GM18520 (cell line): ENCODE measurements at regions not wholly inside any gene's neighbourhood (a gene's known extent, or its start where the extent isn't known, plus 50 kb on each side); places are given as distances from the start of the nearest gene placed in this dataset.
"Not testable (repeated sequence)": the region's sequence is repeated elsewhere in the genome, so short reads cannot be mapped to it uniquely, and the experiment has no call there.

Experiments
- ATAC-seq: cut with Tn5 transposase; IDR thresholded peaks from one replicate; pipeline ENCODE4 v1.9.1; 2021; ENCODE audit not compliant: unreplicated experiment

- ATAC-seq: no peak
Measured at GRCh38 chr18:42305869-42306593, 351.0 kb downstream of the PIK3C3 start.

DNA sequence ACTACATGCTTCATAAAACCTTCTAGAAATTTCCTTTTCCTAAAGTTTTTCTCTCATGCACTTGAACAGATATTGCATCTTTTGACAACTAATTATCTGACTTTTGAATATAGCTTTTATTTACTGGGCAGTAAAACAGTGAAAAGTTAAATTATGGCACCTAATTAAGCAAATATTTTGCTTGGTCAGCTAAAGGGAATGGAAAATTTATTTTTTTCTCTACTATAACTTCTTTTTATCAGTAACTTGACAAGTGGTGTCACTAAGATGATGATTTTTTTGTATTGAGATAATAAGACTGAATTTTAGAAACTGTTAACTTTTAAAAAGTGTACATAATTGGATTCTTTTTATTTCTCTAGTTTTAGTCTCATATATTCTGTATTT lies 351.6 kb downstream of the PIK3C3 start:
- no peak for ATAC-seq

DNA sequence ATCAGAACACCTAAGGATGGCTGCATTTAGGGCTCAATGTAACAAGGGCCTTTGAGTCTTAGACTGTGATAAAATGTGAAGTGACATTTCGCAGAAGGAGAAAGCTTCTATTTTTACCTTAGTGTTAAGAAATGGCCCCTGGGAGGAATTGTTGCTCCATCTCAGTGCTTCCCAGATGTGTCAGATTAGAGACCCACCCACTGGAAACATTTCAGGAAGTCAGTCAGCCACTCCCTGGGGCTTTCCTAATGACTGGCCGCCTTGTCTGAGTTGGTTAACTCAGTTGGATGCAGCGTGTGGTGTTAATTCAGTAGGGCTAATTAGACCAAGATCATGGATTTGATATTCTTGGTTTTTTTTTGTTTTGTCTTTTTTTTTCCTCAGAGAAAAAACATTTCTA lies 355.9 kb downstream of the PIK3C3 start:
- no peak for ATAC-seq

DNA sequence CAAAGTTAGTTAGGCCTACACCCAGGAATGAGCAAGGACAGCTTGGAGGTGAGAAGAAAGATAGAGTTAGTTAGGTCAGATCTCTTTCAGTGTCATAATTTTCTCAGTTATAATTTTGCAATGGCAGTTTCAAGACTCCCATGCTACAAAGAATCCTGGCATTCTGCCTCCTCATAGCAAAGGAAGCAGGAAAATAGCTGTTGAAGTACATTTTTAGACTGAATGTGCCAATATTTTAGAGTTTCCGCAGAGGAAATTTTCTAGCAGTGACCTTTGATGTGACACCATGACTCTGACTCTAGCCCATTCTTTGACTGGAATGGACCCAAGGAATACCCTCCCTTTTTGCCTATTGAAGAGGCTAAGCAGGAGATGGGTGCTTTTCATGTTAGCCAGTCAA lies 371.7 kb downstream of the PIK3C3 start:
- ATAC-seq: no peak

DNA sequence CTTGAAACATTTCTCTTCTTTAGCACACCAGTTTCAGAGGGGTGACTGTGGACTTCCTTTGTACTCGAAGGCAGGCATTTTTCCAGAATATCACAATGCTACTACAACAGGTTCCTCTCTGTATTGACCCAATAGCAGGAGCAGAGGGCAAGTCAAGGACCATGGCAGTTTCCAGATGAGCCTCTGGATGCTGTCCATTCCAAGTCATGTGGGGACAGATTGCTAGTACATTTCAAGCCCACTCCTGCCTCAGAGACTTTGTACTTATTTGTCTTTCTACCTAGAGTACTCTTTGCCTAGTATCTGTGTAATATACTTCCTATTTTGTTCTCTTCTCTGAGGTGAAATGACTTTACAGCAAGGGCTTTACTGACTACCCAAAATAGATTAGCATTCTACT lies 373.9 kb downstream of the PIK3C3 start:
- no peak for ATAC-seq

DNA sequence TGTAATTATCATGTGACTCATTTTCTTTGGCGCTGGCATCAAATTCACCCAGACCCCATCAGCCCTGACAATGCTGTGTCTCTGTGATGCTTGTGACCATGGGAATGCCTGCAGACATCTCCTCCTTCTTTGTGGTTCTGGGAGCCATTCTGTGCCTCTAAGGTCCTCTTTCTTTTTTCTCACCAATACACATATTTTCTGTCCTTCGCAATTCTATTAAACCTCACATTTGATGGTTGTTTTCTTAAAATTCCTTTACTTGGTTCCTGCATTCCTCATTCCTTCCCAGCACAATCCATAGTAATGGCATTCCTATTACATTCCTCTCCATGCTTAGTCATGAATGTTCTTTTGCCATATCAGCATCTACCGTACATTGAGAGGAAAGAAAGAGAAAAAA lies 375.3 kb downstream of the PIK3C3 start:
- no peak for ATAC-seq

- ATAC-seq: no peak
Measured at GRCh38 chr18:42333558-42333957, 378.5 kb downstream of the PIK3C3 start.

DNA sequence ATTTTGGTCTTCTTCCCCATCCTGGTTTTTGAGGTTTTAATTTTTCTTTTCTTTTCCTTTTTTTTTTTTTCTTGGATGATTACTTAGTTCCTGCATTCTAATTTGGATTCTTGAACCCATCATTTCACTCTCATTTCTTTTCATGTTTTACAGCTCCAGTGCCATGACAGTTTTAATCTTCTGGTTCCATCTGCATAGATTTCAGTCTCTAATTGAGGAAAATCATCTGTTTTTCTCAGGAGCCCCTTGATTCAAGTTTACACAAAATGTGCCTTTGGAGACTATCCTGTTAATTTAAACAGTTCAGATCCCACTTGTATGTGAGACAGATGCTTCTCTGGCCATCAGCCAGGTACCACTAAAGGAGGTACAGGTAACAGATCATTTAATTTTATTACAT lies 379.9 kb downstream of the PIK3C3 start:
- no peak for ATAC-seq

DNA sequence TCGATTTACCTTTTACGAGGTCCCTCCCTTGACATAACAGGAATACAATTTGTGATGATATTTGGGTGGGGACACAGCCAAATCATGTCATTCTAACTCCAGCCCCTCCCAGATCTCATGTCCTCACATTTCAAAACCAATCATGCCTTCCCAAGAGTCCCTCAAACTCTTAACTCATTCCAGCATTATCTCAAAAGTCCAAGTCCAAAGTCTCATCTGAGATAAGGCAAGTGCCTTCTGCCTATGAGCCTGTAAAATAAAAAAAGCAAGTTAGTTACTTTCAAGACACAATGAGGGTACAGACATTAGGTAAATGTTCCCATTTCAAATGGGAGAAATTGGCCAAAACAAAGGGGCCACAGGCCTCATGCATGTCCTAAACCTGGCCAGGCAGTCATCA lies 381.1 kb downstream of the PIK3C3 start:
- no peak for ATAC-seq

DNA sequence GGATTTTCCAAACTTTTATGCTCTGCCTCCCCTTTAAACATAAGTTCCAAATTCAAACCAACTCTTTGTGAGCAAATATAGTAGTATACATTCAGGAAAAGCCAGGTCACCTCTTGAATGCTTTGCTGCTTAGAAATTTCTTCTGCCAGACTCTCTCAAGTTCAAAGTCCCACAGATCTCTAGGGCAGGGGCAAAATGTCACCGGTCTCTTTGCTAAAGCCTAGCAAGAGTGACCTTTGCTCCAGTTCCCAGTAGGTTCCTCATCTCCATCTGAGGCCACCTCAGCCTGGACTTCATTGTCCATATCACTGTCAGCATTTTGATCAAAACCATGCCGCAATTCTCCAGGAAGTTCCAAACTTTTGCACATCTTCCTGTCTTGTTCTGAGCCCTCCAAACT lies 382.3 kb downstream of the PIK3C3 start:
- not testable (repeated sequence) for ATAC-seq

DNA sequence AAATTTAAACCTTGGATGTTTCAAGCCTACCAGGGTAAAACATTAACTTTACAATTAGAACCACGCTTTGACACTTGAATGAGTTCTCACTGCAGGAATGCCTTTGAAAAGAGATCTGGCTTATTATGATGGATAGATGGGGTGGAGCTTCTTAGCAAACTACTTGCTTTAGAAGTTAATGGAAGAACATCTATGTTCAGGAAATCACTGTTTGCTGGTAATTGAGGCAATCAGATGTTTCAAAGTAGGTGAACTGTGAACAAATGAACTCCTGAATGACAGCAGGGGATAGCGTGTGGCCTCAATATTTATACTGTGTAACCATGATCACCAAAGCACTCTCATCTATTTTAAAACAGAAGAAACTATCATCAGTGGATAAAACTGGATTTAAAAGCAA lies 383.6 kb downstream of the PIK3C3 start:
- ATAC-seq: no peak

DNA sequence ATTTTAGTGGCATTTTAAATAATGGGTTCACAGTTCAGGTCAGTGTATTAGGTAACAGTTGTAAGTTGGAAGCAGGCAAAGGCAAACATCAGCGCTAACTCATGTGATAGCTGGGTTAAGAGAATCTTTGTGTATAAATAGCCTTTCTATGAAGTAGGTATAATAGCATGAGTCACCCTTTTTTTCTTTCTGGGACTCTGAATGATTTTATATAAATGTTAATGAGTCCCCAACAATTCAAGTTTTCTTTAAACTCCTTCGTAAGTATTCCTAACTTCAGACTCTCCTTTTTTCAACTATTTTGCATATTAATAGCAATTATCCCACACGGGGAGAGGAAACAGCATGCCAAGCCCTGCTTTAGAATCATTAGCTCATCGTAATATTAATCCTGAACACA lies 384.3 kb downstream of the PIK3C3 start:
- ATAC-seq: no peak

DNA sequence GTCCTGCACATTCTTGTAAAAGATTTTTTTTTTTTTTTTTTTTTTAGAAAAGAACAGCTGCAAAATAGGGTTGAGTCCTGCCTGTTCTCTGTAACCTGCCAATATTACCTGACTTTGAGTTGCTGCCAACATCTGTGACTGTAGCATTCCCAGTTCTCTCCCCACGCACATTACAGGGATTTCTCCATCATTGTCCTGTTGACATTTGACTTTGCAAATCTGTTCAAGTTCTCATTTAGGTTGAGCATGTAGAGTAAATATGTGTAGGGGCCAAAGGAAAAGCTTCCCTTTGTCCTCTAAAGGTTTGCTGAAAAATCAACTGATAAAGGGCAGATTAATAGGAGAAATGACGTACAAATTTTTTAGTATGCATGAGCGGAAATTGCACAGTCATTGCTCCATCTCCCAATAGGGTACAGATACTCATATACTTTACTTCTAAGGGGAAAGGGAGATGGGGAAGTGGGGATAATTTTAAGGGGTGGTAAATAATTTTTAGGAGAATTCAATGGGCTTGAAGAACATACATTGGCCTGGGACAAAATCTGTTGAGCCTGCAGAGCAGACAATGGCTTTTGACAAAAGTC lies 385.5 kb downstream of the PIK3C3 start:
- no peak for ATAC-seq

- ATAC-seq: no peak
Measured at GRCh38 chr18:42341423-42341822, 386.4 kb downstream of the PIK3C3 start.

GRCh38 chr18:42348722-42349121 lies 393.7 kb downstream of the PIK3C3 start:
- ATAC-seq: no peak

GRCh38 chr18:42351455-42351854 lies 396.4 kb downstream of the PIK3C3 start:
- ATAC-seq: no peak

- no peak for ATAC-seq
Measured at GRCh38 chr18:42360716-42361115, 405.7 kb downstream of the PIK3C3 start.

- ATAC-seq: no peak
Measured at GRCh38 chr18:42363446-42364441, 408.7 kb downstream of the PIK3C3 start.

DNA sequence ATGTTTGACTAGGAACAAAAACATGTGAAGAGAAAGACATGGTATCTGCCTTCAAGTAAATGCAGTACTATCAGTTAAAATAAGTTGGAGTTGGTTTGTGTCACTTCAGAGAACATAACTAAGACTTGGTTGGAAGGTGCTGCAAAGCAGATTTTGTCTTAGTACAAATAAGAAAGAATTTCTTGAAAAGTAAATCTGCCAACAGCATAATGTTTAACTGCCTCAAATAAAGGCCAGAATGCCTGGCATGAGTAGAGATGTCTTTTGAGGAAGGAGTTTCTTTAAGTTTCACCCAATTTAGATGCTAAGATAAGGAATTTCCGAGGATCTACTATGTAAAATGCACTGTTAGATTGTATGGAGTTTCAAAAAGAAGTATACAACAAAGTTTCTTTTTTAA lies 409.7 kb downstream of the PIK3C3 start:
- ATAC-seq: no peak

GRCh38 chr18:42365591-42365990 lies 410.6 kb downstream of the PIK3C3 start:
- no peak for ATAC-seq

- no peak for ATAC-seq
Measured at GRCh38 chr18:42373584-42373983, 418.6 kb downstream of the PIK3C3 start.

- ATAC-seq: no peak
Measured at GRCh38 chr18:42374961-42375360, 419.9 kb downstream of the PIK3C3 start.
